Aorta (tissue), 5 donors: ENCODE measurements at regions not wholly inside any gene's neighbourhood (a gene's known extent, or its start where the extent isn't known, plus 50 kb on each side); places are given as distances from the start of the nearest gene placed in this dataset.

ENCODE experiments used
- ATAC-seq: fragments of 200-7000 bp; cut with Tn5 transposase; one replicate; pipeline ENCODE4 v1.9.1; 2022; ENCODE audit warnings: moderate library complexity; ENCODE audit not compliant: low FRiP score
- DNase-seq, 2 donors: peaks; one replicate each; pipeline ENCODE4 v3.0.0-alpha.2; 2020
- H3K27ac ChIP-seq, 2 donors: one replicate each; pipeline ENCODE4 v1.5.1; 2013; ENCODE audit warnings: low read length in 2 of 2, mild to moderate bottlenecking in 2 of 2, moderate library complexity in 2 of 2, control low read depth in 1 of 2, inconsistent platforms in 1 of 2, low read depth in 1 of 2
- H3K27me3 ChIP-seq, 2 donors: one replicate each; pipeline ENCODE4 v1.6.1; 2013; ENCODE audit warnings: control low read depth in 1 of 2, low read length in 1 of 2, mild to moderate bottlenecking in 1 of 2, moderate library complexity in 1 of 2; ENCODE audit not compliant: insufficient read depth in 2 of 2, control insufficient read depth in 1 of 2
- H3K36me3 ChIP-seq, 2 donors: one replicate each; pipeline ENCODE4 v1.6.1; 2013; ENCODE audit warnings: control low read depth in 1 of 2, low read length in 1 of 2, mild to moderate bottlenecking in 1 of 2; ENCODE audit not compliant: insufficient read depth in 2 of 2, control insufficient read depth in 1 of 2
- H3K4me1 ChIP-seq, 2 donors: one replicate each; pipeline ENCODE4 v1.6.1; 2013; ENCODE audit warnings: low read length in 2 of 2, control low read depth in 1 of 2, mild to moderate bottlenecking in 1 of 2, moderate library complexity in 1 of 2; ENCODE audit not compliant: insufficient read depth in 2 of 2, control insufficient read depth in 1 of 2
- H3K4me3 ChIP-seq, 2 donors: one replicate each; pipeline ENCODE4 v1.5.1; 2013; ENCODE audit warnings: low read length in 2 of 2, control low read depth in 1 of 2, mild to moderate bottlenecking in 1 of 2
- H3K9me3 ChIP-seq: one replicate; pipeline ENCODE4 v1.6.1; 2013; ENCODE audit warnings: mild to moderate bottlenecking, low read length; ENCODE audit not compliant: control insufficient read depth
- WGBS, 2 donors: extraction: QIAGEN DNeasy Blood & Tissue Kit; methylation state at CpG; one replicate each; pipeline ENCODE4 v1.1.7; 2013; 5-methylcytosine and 5-hydroxymethylcytosine counted together
- intact Hi-C, 2 donors: fragments of 100-400 bp; cut with DNase I; formaldehyde crosslinking; loops; one replicate each; pipeline versions ENCODE4 v1.14.2 to v1.15.0; 2022
- donor health status: healthy with polysubstance abuse.
- donor health status: Bipolar disorder and iron deficiency.
- donor health status: DM: no; HTN: no; CAD: no.
- donor health status: DM: no; HTN: no; CAD: no.
- donor health status: DM: yes; HTN: yes; CAD: no.

GRCh38 chr3:31444220-31445142 lies 88.2 kb upstream of the STT3B start:
- ATAC-seq (no peak), DNase-seq (no peak)
- Histone ChIP-seq H3K4me3 (no peak overlapping the region), H3K27me3 (no peaks in the 10 kb centered on the region), H3K4me1 (no peaks in the 10 kb centered on the region), H3K27ac (no peak overlapping the region), H3K36me3 (no peaks in the 10 kb centered on the region), H3K9me3 (no peaks in the 10 kb centered on the region)
- intact Hi-C loops = no loop called here
- 78 to 89% methylated on average over 6 of the region's 6 CpGs for WGBS, 2 donors

- Histone ChIP-seq H3K4me3 (no peak overlapping the region), H3K27ac (no peak overlapping the region), H3K9me3 (no peaks in the 10 kb centered on the region), H3K36me3 (no peaks in the 10 kb centered on the region), H3K4me1 (no peaks in the 10 kb centered on the region), H3K27me3 (no peaks in the 10 kb centered on the region)
- intact Hi-C loops = no loop called here
- no peak for ATAC-seq
- 97 to 98% methylated on average over 1 of the region's 1 CpG for whole genome bisulfite sequencing, 2 donors
- DNase-seq = no peak
Observed at GRCh38 chr3:31445701-31446100, 87.0 kb upstream of the STT3B start.

GRCh38 chr3:31448035-31448881 lies 84.5 kb upstream of the STT3B start:
- Histone ChIP-seq H3K27me3 (no peaks in the 10 kb centered on the region), H3K27ac (no peak overlapping the region), H3K36me3 (no peaks in the 10 kb centered on the region), H3K9me3 (no peaks in the 10 kb centered on the region), H3K4me3 (no peak overlapping the region), H3K4me1 (no peaks in the 10 kb centered on the region)
- intact Hi-C loops = no loop called here
- DNase-seq (no peak), ATAC-seq (no peak)
- 92 to 96% methylated on average over 1 of the region's 1 CpG for WGBS, 2 donors

- no peak for DNase-seq
- Histone ChIP-seq H3K27me3 (no peaks in the 10 kb centered on the region), H3K36me3 (no peaks in the 10 kb centered on the region), H3K9me3 (no peaks in the 10 kb centered on the region), H3K27ac (no peak overlapping the region), H3K4me3 (no peak overlapping the region), H3K4me1 (no peaks in the 10 kb centered on the region)
- intact Hi-C loops = no loop called here
- no peak for ATAC-seq
- WGBS, 2 donors = 93 to 100% methylated on average over 1 of the region's 1 CpG
Observed at GRCh38 chr3:31448882-31449243, 83.9 kb upstream of the STT3B start.

GRCh38 chr3:31449318-31449717 lies 83.4 kb upstream of the STT3B start:
- no peaks in the 10 kb centered on the region for H3K27me3 ChIP-seq
- no peaks in the 10 kb centered on the region for H3K36me3 ChIP-seq
- H3K27ac ChIP-seq = no peak overlapping the region
- no peak overlapping the region for H3K4me3 ChIP-seq
- no peaks in the 10 kb centered on the region for H3K9me3 ChIP-seq
- DNase-seq (no peak), ATAC-seq (no peak)
- intact Hi-C loops = no loop called here
- no peaks in the 10 kb centered on the region for H3K4me1 ChIP-seq
- WGBS, 2 donors = 91% methylated on average over 1 of the region's 1 CpG

- intact Hi-C loops = no loop called here
Observed at GRCh38 chr3:31450345-31450744, 82.4 kb upstream of the STT3B start.

GRCh38 chr3:31452495-31453106 lies 80.1 kb upstream of the STT3B start:
- intact Hi-C loops = no loop called here
- no peaks in the 10 kb centered on the region for H3K27me3 ChIP-seq
- 94 to 95% methylated on average over 24 of the region's 24 CpGs for WGBS, 2 donors

More at GRCh38 chr3:31450345-31450744, 82.4 kb upstream of the STT3B start:
- no peak for ATAC-seq
- H3K27ac ChIP-seq = no peak overlapping the region
- no peaks in the 10 kb centered on the region for H3K9me3 ChIP-seq
- H3K36me3 ChIP-seq = no peaks in the 10 kb centered on the region
- no peak overlapping the region for H3K4me3 ChIP-seq
- no peak for DNase-seq
- no peaks in the 10 kb centered on the region for H3K4me1 ChIP-seq
- no peaks in the 10 kb centered on the region for H3K27me3 ChIP-seq

GRCh38 chr3:31453430-31453829 lies 79.3 kb upstream of the STT3B start:
- Histone ChIP-seq H3K9me3 (no peaks in the 10 kb centered on the region), H3K4me1 (no peaks in the 10 kb centered on the region), H3K27me3 (no peaks in the 10 kb centered on the region), H3K36me3 (no peaks in the 10 kb centered on the region), H3K4me3 (no peak overlapping the region), H3K27ac (no peak overlapping the region)
- 71 to 84% methylated on average over 8 of the region's 8 CpGs for WGBS, 2 donors
- ATAC-seq = no peak
- intact Hi-C loops = no loop called here
- DNase-seq = no peak

More at GRCh38 chr3:31452495-31453106, 80.1 kb upstream of the STT3B start:
- DNase-seq (no peak), ATAC-seq (no peak)
- Histone ChIP-seq H3K4me3 (no peak overlapping the region), H3K9me3 (no peaks in the 10 kb centered on the region), H3K27ac (no peak overlapping the region), H3K4me1 (no peaks in the 10 kb centered on the region), H3K36me3 (no peaks in the 10 kb centered on the region)
